ENCODE measurements at regions not wholly inside any gene's neighbourhood (a gene's known extent, or its start where the extent isn't known, plus 50 kb on each side); places are given as distances from the start of the nearest gene placed in this dataset.

GRCh38 chr12:115387467-115387901 lies 703.5 kb upstream of the TBX3 start:
- CTCF ChIA-PET, result no interaction called here
- H3K9me2 ChIP-seq, result no peaks in the 10 kb centered on the region
- no peaks in the 10 kb centered on the region for H3K79me2 ChIP-seq (ENCODE audit: insufficient read depth)
- no peak overlapping the region for H3K4me2 ChIP-seq
- no peaks in the 10 kb centered on the region for H4K20me1 ChIP-seq (ENCODE audit: insufficient read depth)
- no peak for TF ChIP-seq FOSL2 (IDR thresholded peaks at IDR 0.05; ENCODE audit: borderline replicate concordance, low read depth)
- TF ChIP-seq ELF1 (IDR thresholded peaks at IDR 0.05), result no peak
- no peak for TF ChIP-seq TAF1 (IDR thresholded peaks at IDR 0.05; ENCODE audit: borderline replicate concordance, low read depth, low read length)
- TF ChIP-seq EZH2phosphoT487 (IDR thresholded peaks at IDR 0.05; ENCODE audit: borderline replicate concordance, low read depth), result no peak
- TF ChIP-seq RFX5 (IDR thresholded peaks at IDR 0.05; ENCODE audit: low read length), result no peak
- TF ChIP-seq IRF3 (IDR thresholded peaks at IDR 0.05; ENCODE audit: low read depth, low read length), result no peak
- no peak for TF ChIP-seq ZBTB33 (IDR thresholded peaks at IDR 0.05; ENCODE audit: borderline replicate concordance, low read depth)
- no peak for TF ChIP-seq FOXM1 (IDR thresholded peaks at IDR 0.05; ENCODE audit: low read depth)
- TF ChIP-seq NFIC (IDR thresholded peaks at IDR 0.05; ENCODE audit: borderline replicate concordance), result no peak
- DNase-seq, result no peak
- WGBS (ENCODE audit: low lambda C conversion rate), result 84% methylated on average over 3 of the region's 5 CpGs
- H3K27me3 ChIP-seq (ENCODE audit: insufficient read depth), result no peaks in the 10 kb centered on the region
- no peaks in the 10 kb centered on the region for H3K4me1 ChIP-seq (ENCODE audit: control insufficient read depth in 1 of 2, insufficient read depth in 2 of 2, low read depth in 1 of 2, low read length in 1 of 2)
- no peak overlapping the region for H3K27ac ChIP-seq (ENCODE audit: low read depth in 2 of 2, low read length in 1 of 2)
- H3K9me3 ChIP-seq, result no peaks in the 10 kb centered on the region
- no peaks in the 10 kb centered on the region for H3K36me3 ChIP-seq (replicated peaks in 1 of 2; ENCODE audit: control insufficient read depth in 1 of 2, insufficient read depth in 2 of 2, low read length in 1 of 2)
- POLR2A ChIA-PET, result no interaction called here
- no peak overlapping the region for H3K4me3 ChIP-seq (ENCODE audit: low read depth in 2 of 2, low read length in 1 of 2)
- no peak overlapping the region for H2AFZ ChIP-seq (ENCODE audit: low read depth)
- H3F3A ChIP-seq (replicated peaks; ENCODE audit: insufficient read depth), result no peaks in the 10 kb centered on the region
- no peak overlapping the region for H3K9ac ChIP-seq

GRCh38 chr12:115386946-115387345 lies 703.0 kb upstream of the TBX3 start:
- Histone ChIP-seq H3K9ac (no peak overlapping the region), H3K79me2 (ENCODE audit: insufficient read depth) (no peaks in the 10 kb centered on the region), H3K4me1 (ENCODE audit: control insufficient read depth in 1 of 2, insufficient read depth in 2 of 2, low read depth in 1 of 2, low read length in 1 of 2) (no peaks in the 10 kb centered on the region), H2AFZ (ENCODE audit: low read depth) (no peak overlapping the region), H3K27me3 (ENCODE audit: insufficient read depth) (no peaks in the 10 kb centered on the region), H3K9me2 (no peaks in the 10 kb centered on the region), H3K4me2 (no peak overlapping the region), H3K9me3 (no peaks in the 10 kb centered on the region), H4K20me1 (ENCODE audit: insufficient read depth) (no peaks in the 10 kb centered on the region), H3K4me3 (ENCODE audit: low read depth in 2 of 2, low read length in 1 of 2) (no peak overlapping the region), H3K36me3 (replicated peaks in 1 of 2; ENCODE audit: control insufficient read depth in 1 of 2, insufficient read depth in 2 of 2, low read length in 1 of 2) (no peaks in the 10 kb centered on the region), H3F3A (replicated peaks; ENCODE audit: insufficient read depth) (no peaks in the 10 kb centered on the region), H3K27ac (ENCODE audit: low read depth in 2 of 2, low read length in 1 of 2) (no peak overlapping the region)
- POLR2A ChIA-PET, result no interaction called here
- WGBS (ENCODE audit: low lambda C conversion rate), result 93% methylated on average over 6 of the region's 6 CpGs
- no peak for DNase-seq
- no peak for TF ChIP-seq RAD21 (IDR thresholded peaks at IDR 0.05; ENCODE audit: low read length)
- no peak for TF ChIP-seq TEAD4 (IDR thresholded peaks at IDR 0.05; ENCODE audit: borderline replicate concordance, insufficient read depth)
- no peak for TF ChIP-seq EZH2phosphoT487 (IDR thresholded peaks at IDR 0.05; ENCODE audit: borderline replicate concordance, low read depth)
- TF ChIP-seq PBX3 (IDR thresholded peaks at IDR 0.05), result no peak
- no peak for TF ChIP-seq ELF1 (IDR thresholded peaks at IDR 0.05)
- TF ChIP-seq GATA2 (CRISPR knock-in tag; IDR thresholded peaks at IDR 0.05), result no peak
- no peak for TF ChIP-seq RFX5 (IDR thresholded peaks at IDR 0.05; ENCODE audit: low read length)
- no peak for TF ChIP-seq SIN3A (IDR thresholded peaks at IDR 0.05; ENCODE audit: borderline replicate concordance, low read depth, low read length)
- TF ChIP-seq MXI1 (IDR thresholded peaks at IDR 0.05; ENCODE audit: low read depth, low read length), result no peak
- no peak for TF ChIP-seq NRF1 (IDR thresholded peaks at IDR 0.05; ENCODE audit: low read depth, low read length)
- CTCF ChIA-PET, result no interaction called here

Measured in SK-N-SH (cell line).